ENCODE measurements at regions not wholly inside any gene's neighbourhood (a gene's known extent, or its start where the extent isn't known, plus 50 kb on each side); places are given as distances from the start of the nearest gene placed in this dataset.

GRCh38 chr6:44535967-44536366 is 148.5 kb downstream of the CDC5L start:
- no TSS peak for BruUV-seq (replicated peaks)
- Histone ChIP-seq H3K27ac (ENCODE audit: low read length) (no peak overlapping the region), H3K9me3 (ENCODE audit: control insufficient read depth, insufficient read depth, low read depth, low read length) (no peaks in the 10 kb centered on the region), H3K36me3 (ENCODE audit: control insufficient read depth, insufficient read depth, low read length) (no peaks in the 10 kb centered on the region), H3K4me1 (ENCODE audit: control insufficient read depth, insufficient read depth, low read length) (no peaks in the 10 kb centered on the region), H3K27me3 (ENCODE audit: control insufficient read depth, insufficient read depth, low read length) (no peaks in the 10 kb centered on the region; the same call in 1 of the 2 replicates), H3K4me3 (ENCODE audit: low read depth in 2 of 2, low read length in 2 of 2) (no peak overlapping the region)
- CTCF ChIA-PET: interaction anchor here (0.6 kb wide), 1 partner anchor 1254 kb away, joined by 3 read pairs; no protein-coding TSS in a partner anchor
- intact Hi-C loops (cut with micrococcal nuclease; ENCODE audit: unreplicated experiment) (no loop called here), in situ Hi-C loops (cut with HindIII; ENCODE audit: low pct_unique_long_range_greater_than_20kb, low sequenced_read_pairs) (no loop called here)
- TF ChIP-seq REST (IDR thresholded peaks at IDR 0.05; ENCODE audit: insufficient read depth in 1 of 2, low read depth in 2 of 2, low read length in 1 of 2) (no peak), TCF7L2 (IDR thresholded peaks at IDR 0.05; ENCODE audit: low read depth, low read length) (no peak), CTCF (IDR thresholded peaks at IDR 0.05) (no peak), SIN3A (IDR thresholded peaks at IDR 0.05; ENCODE audit: borderline replicate concordance, insufficient read depth, low read depth, low read length) (no peak), POLR2AphosphoS5 (IDR thresholded peaks at IDR 0.05; ENCODE audit: low read depth, low read length) (no peak)
- no peak for DNase-seq (ENCODE audit: low read depth, low spot score)
- POLR2A ChIA-PET: no interaction called here
- ATAC-seq: no peak

GRCh38 chr6:44537306-44538049 is 150.0 kb downstream of the CDC5L start:
- Histone ChIP-seq H3K27ac (ENCODE audit: low read length) (no peak overlapping the region), H3K4me1 (ENCODE audit: control insufficient read depth, insufficient read depth, low read length) (no peaks in the 10 kb centered on the region), H3K27me3 (ENCODE audit: control insufficient read depth, insufficient read depth, low read length) (no peaks in the 10 kb centered on the region; the same call in 1 of the 2 replicates), H3K36me3 (ENCODE audit: control insufficient read depth, insufficient read depth, low read length) (no peaks in the 10 kb centered on the region), H3K9me3 (ENCODE audit: control insufficient read depth, insufficient read depth, low read depth, low read length) (no peaks in the 10 kb centered on the region), H3K4me3 (ENCODE audit: low read depth in 2 of 2, low read length in 2 of 2) (no peak overlapping the region)
- in situ Hi-C loops (cut with HindIII; ENCODE audit: low pct_unique_long_range_greater_than_20kb, low sequenced_read_pairs) (no loop called here), intact Hi-C loops (cut with micrococcal nuclease; ENCODE audit: unreplicated experiment) (no loop called here)
- no peak for ATAC-seq
- POLR2A ChIA-PET: no interaction called here
- TF ChIP-seq TCF7L2 (IDR thresholded peaks at IDR 0.05; ENCODE audit: low read depth, low read length) (no peak), SIN3A (IDR thresholded peaks at IDR 0.05; ENCODE audit: borderline replicate concordance, insufficient read depth, low read depth, low read length) (no peak), POLR2AphosphoS5 (IDR thresholded peaks at IDR 0.05; ENCODE audit: low read depth, low read length) (no peak), CTCF (IDR thresholded peaks at IDR 0.05) (no peak), REST (IDR thresholded peaks at IDR 0.05; ENCODE audit: insufficient read depth in 1 of 2, low read depth in 2 of 2, low read length in 1 of 2) (no peak)
- no TSS peak for BruUV-seq (replicated peaks)
- CTCF ChIA-PET: no interaction called here
- DNase-seq (ENCODE audit: low read depth, low spot score): no peak
